ENCODE measurements at regions not wholly inside any gene's neighbourhood (a gene's known extent, or its start where the extent isn't known, plus 50 kb on each side); places are given as distances from the start of the nearest gene placed in this dataset.

- ChIA-PET CTCF (interaction anchor here (0.5 to 0.7 kb wide), 2 partner anchors 9 to 713 kb away, joined by 3 to 4 read pairs; no protein-coding TSS in a partner anchor), POLR2A (no interaction called here)
- H3K9me3 ChIP-seq (ENCODE audit: control insufficient read depth, insufficient read depth, low read depth, low read length), result no peaks in the 10 kb centered on the region
- TF ChIP-seq, protein P1, sequence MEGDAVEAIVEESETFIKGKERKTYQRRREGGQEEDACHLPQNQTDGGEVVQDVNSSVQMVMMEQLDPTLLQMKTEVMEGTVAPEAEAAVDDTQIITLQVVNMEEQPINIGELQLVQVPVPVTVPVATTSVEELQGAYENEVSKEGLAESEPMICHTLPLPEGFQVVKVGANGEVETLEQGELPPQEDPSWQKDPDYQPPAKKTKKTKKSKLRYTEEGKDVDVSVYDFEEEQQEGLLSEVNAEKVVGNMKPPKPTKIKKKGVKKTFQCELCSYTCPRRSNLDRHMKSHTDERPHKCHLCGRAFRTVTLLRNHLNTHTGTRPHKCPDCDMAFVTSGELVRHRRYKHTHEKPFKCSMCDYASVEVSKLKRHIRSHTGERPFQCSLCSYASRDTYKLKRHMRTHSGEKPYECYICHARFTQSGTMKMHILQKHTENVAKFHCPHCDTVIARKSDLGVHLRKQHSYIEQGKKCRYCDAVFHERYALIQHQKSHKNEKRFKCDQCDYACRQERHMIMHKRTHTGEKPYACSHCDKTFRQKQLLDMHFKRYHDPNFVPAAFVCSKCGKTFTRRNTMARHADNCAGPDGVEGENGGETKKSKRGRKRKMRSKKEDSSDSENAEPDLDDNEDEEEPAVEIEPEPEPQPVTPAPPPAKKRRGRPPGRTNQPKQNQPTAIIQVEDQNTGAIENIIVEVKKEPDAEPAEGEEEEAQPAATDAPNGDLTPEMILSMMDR (IDR thresholded peaks at IDR 0.05), result peak; percentile 79
- no peak for TF ChIP-seq POLR2AphosphoS5 (IDR thresholded peaks at IDR 0.05; ENCODE audit: low read depth, low read length)
- TF ChIP-seq REST (IDR thresholded peaks at IDR 0.05; ENCODE audit: insufficient read depth in 1 of 2, low read depth in 2 of 2, low read length in 1 of 2), result no peak
- no peak for TF ChIP-seq TCF7L2 (IDR thresholded peaks at IDR 0.05; ENCODE audit: low read depth, low read length)
- no peak for TF ChIP-seq SIN3A (IDR thresholded peaks at IDR 0.05; ENCODE audit: borderline replicate concordance, insufficient read depth, low read depth, low read length)
- DNase-seq (ENCODE audit: low read depth, low spot score) (peak; percentile 47), ATAC-seq (peak; percentile 94)
- no peak overlapping the region for H3K27ac ChIP-seq (ENCODE audit: low read length)
- H3K4me1 ChIP-seq (ENCODE audit: control insufficient read depth, insufficient read depth, low read length), result no peaks in the 10 kb centered on the region
- in situ Hi-C loops (cut with HindIII; ENCODE audit: low pct_unique_long_range_greater_than_20kb, low sequenced_read_pairs), result no loop called here
- intact Hi-C loops (cut with micrococcal nuclease; ENCODE audit: unreplicated experiment), result loop anchor here (2.0 to 5.0 kb wide), 2 partner anchors 56 to 549 kb away; partner anchors contain the start of gene ACKR3
- peaks cover 15% of the 10 kb centered on the region for H3K27me3 ChIP-seq (ENCODE audit: control insufficient read depth, insufficient read depth, low read length)
- no peak overlapping the region for H3K4me3 ChIP-seq (ENCODE audit: low read depth in 2 of 2, low read length in 2 of 2)
- H3K36me3 ChIP-seq (ENCODE audit: control insufficient read depth, insufficient read depth, low read length), result no peaks in the 10 kb centered on the region
- no TSS peak for BruUV-seq (replicated peaks)
Observed at GRCh38 chr2:236512902-236513435, 56.7 kb upstream of the ACKR3 start.

DNA sequence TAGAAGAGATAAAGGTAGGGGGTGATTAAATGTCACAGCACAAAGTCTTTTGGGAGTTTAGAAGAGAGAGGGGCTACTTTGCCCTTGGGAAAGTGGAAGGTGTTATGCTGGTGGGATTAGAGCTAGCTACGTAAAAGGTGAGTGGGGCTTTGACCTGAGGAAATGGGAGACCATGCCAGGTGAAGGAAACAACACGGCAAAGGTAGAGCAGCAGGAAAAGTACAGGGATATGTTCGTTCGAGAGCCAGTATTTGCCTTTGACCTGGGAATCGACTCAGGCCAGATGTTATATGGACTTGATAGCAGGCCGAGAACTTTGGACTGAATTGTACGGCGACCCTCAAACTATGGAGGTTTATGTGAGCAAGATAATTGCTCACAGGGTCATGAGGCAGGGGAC lies 55.7 kb upstream of the ACKR3 start:
- DNase-seq (ENCODE audit: low read depth, low spot score) (no peak), ATAC-seq (no peak)
- in situ Hi-C loops (cut with HindIII; ENCODE audit: low pct_unique_long_range_greater_than_20kb, low sequenced_read_pairs) (no loop called here), intact Hi-C loops (cut with micrococcal nuclease; ENCODE audit: unreplicated experiment) (loop anchor here (2.0 to 5.0 kb wide), 2 partner anchors 55 to 548 kb away; partner anchors contain the start of gene ACKR3)
- peaks cover 11% of the 10 kb centered on the region for H3K27me3 ChIP-seq (ENCODE audit: control insufficient read depth, insufficient read depth, low read length)
- no TSS peak for BruUV-seq (replicated peaks)
- no peak overlapping the region for H3K27ac ChIP-seq (ENCODE audit: low read length)
- no peaks in the 10 kb centered on the region for H3K9me3 ChIP-seq (ENCODE audit: control insufficient read depth, insufficient read depth, low read depth, low read length)
- CTCF ChIA-PET, result interaction anchor here (0.6 kb wide), 1 partner anchor 56 kb away, joined by 4 read pairs; the partner anchor contains the start of gene ACKR3
- no peaks in the 10 kb centered on the region for H3K36me3 ChIP-seq (ENCODE audit: control insufficient read depth, insufficient read depth, low read length)
- POLR2A ChIA-PET, result no interaction called here
- TF ChIP-seq TCF7L2 (IDR thresholded peaks at IDR 0.05; ENCODE audit: low read depth, low read length) (no peak), SIN3A (IDR thresholded peaks at IDR 0.05; ENCODE audit: borderline replicate concordance, insufficient read depth, low read depth, low read length) (no peak), POLR2AphosphoS5 (IDR thresholded peaks at IDR 0.05; ENCODE audit: low read depth, low read length) (no peak), REST (IDR thresholded peaks at IDR 0.05; ENCODE audit: insufficient read depth in 1 of 2, low read depth in 2 of 2, low read length in 1 of 2) (no peak)
- TF ChIP-seq, protein P1 (IDR thresholded peaks at IDR 0.05), result no peak
- no peak overlapping the region for H3K4me3 ChIP-seq (ENCODE audit: low read depth in 2 of 2, low read length in 2 of 2)
- H3K4me1 ChIP-seq (ENCODE audit: control insufficient read depth, insufficient read depth, low read length), result no peaks in the 10 kb centered on the region
